GM21526 (cell line): ENCODE measurements at regions not wholly inside any gene's neighbourhood (a gene's known extent, or its start where the extent isn't known, plus 50 kb on each side); places are given as distances from the start of the nearest gene placed in this dataset.
"Not testable (repeated sequence)": the region's sequence is repeated elsewhere in the genome, so short reads cannot be mapped to it uniquely, and the experiment has no call there.

Experiments
- ATAC-seq: cut with Tn5 transposase; IDR thresholded peaks from one replicate; pipeline ENCODE4 v1.9.1; 2021; ENCODE audit warnings: moderate library complexity; ENCODE audit not compliant: unreplicated experiment, low FRiP score

DNA sequence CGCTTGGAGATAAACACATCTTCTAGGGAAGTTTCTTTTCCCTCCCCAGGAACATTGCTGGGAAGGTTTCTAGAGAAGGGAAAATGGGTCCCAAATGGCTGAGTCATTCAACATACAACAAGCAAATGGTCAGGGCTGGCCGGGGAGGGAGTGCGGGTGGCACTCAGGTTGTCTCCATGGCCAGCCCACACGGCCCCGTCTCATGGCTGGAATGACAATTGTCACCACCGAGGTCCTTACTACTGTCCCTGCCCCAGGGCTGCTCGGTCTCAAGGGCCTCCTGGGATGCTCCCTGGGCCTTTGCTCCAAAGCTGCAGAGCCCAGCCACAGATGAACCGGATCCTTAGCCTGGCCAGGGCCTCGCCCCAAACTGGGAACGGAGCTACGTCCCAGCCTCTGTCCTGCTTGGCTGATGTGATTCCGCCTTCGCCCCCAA, 121.9 kb downstream of the FGF18 start:
- no peak for ATAC-seq

- no peak for ATAC-seq
Observed at GRCh38 chr5:171542525-171543140, 123.2 kb downstream of the FGF18 start.

DNA sequence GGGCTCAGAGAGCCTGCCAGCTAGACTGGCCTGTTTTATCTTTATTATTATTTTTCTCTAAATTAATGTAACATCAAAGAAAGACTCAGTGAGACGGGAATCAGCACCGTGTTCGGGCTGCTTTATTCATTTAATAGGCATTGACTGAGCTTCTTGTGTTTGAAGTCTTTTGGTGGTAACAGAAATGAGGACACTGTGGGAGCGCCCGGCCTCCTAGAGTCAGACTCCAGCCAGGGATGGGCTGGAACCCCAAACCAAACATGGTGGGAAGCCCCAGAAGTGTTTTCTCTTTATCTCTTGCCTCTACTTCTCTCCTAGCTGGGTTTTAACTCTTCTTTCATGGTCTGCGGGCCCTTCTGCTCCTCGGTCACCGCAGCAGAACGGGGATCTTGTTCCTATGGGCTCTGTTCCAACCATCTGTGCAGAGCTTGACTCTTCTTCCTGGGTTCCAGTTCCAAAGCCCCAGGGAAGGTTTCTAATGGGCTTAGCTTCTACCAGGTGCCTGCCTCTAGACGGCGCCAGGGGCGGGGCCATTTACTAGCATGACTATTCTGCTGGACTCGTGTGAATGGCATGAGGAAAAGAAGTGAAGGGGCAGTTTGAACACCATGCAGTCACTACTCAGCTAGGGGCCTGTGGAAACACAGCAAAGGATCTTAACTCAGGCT, 123.8 kb downstream of the FGF18 start:
- no peak for ATAC-seq

- ATAC-seq, result no peak
Observed at GRCh38 chr5:171544913-171545765, 125.7 kb downstream of the FGF18 start.

DNA sequence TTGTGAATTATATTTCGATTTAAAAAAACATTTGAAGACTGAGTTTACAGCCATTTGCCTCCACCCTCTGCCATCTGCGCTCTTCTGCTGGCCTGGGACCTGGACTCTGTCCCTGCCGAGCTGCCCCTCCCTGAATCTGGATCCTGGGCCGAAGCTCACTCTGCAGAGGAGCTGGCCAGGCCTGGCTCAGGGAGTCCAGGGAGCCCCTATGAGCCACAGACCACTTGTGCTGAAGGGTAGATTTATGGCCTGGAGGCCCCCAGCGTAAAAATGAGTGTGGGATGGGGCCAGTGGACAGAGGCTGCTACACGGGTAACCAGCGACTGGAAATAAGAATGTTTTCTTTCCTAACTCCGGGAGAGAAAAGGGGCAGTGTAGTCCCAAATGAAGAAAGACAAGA, 129.8 kb downstream of the FGF18 start:
- ATAC-seq, result no peak

- ATAC-seq, result not testable (repeated sequence)
Observed at GRCh38 chr5:171553817-171554216, 134.4 kb downstream of the FGF18 start.

DNA sequence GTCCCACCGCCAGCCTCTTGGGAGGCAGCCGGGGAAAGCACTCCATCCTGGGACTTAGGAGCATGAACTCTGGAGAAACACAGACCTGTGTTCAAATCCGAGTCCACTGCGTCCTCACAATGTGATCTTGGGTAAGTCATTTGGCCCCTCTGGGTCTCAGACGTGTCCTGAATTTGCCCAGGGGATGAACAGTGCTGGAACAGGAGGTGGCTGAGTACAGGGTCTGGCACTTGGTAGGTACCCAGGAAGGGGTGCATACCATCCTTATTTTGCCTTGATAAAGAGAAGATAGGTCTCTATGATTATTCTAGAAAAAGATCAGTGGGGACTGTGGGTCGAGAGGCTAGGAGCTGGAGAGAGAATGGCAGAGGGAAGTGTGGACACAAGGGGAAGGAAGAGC, 135.7 kb downstream of the FGF18 start:
- ATAC-seq, result no peak

DNA sequence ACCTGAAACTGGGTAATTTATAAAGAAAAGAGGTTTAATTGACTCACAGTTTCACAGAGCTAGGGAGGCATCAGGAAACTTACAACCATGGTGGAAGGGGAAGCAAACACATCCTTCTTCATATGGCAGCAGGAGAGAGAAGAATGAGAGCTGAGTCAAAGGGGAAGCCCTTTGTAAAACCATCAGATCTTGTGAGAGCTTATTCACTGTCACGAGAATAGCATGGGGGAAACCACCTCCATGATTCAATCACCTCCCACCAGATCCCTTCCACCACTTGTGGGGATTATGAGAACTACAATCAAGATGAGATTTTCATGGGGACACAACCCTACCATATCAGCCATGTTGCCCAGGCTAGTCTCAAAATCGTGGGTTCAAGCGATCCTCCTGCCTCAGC, 143.4 kb downstream of the FGF18 start:
- ATAC-seq, result no peak

DNA sequence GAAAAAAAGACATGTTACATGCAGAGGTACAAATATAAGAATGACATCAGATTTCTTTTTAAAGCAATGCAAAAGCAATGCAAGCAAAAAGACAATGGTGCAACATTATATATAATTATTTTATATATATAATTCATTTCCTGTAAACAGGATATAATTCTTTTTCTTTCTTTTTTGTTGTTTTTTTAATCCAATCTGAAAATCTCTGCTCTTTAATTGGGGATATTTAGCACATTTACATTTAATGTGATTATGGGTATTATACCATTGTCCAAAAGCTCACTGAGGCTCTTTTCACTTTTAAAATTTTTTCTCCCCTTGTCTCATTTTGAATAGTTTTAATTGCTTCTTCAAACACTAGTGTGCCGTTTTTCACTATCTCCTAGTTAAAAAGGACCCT, 148.9 kb downstream of the FGF18 start:
- ATAC-seq, result no peak

GRCh38 chr5:171569065-171569712, 149.7 kb downstream of the FGF18 start:
- ATAC-seq, result no peak

DNA sequence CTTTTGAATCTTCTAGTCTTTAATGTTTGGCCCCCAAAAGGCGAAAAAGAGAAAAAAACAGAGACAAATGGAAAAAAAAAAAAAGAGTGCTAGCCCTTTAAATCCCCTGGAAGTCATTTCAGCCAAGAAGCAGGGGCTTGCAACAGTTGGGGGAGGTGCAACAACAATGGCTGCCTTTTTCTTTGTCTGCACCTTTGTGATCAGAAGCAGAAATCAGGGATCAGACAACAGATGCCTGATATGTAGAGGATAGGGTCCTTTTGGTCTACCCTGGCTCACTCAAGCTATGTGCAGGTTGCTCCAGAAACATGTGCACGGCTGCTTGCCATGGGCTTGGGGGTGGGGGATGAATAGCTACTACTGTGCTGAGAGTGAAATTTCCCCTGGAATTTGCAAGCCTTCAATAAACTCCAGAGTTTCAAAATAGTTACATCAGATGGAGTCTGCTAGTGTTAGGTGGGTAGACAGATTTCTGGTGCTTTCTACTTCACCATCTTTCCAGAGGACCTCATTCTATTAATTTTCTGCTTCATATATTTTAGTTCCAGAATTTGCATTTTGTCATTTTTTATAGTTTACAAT, 150.9 kb downstream of the FGF18 start:
- no peak for ATAC-seq

DNA sequence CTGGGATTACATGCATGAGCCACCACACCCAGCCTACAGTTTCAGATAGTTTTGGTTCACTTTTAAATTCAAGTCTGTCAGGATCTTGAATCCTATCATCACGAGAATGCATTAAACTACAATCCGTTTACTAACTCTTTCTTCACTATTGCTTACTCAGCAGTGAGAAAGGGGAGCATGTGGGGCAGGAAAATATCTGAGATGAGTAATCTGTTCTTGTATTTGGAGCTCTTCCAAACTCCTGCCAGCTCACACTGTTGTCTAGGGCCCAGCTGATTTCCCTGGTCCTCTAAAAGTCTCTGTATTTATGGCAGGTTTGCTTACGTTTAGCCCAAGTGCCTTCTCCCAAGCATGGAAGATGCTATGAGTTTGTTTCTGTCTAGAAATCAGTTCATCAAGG, 152.2 kb downstream of the FGF18 start:
- ATAC-seq, result no peak

DNA sequence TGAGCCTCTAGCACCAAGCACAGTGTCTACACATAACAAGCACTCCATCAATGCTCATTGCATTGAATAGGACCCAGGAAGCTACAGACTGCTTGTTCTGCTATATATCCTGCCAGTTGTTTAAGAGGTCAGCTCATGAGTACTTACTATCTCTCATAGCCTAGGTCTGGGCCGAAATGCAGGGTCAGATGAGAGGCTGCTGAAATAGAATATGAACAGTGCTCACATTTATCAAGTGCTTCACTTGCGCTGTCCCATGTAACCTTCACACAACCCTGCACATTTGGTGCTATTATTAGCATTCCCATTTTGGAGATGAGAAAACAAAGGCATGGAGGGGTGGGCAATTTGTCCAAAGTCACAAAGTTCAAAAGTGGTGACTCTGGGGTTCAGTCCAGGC, 153.6 kb downstream of the FGF18 start:
- ATAC-seq, result no peak

GRCh38 chr5:171573451-171574225, 154.2 kb downstream of the FGF18 start:
- no peak for ATAC-seq

DNA sequence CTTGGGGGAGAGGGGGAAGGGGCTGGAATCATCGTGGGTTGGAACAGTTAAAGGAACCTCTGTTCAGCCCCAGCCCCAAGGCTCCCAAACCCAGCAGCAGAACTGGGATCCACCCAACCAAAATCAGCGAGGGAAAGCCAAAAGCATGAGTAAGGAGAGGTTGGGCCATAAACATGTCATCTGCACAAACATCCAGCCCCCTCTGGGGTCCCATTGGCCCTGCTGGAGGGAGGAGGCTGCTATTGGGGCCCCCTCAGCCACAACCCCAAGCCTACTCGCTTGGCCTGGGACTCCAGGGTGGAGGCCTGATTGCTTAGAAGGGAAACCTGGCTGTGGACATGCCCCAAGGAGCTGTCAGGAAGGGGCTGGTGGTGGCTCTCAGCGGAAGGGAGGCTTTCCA, 154.9 kb downstream of the FGF18 start:
- no peak for ATAC-seq

- ATAC-seq, result no peak
Observed at GRCh38 chr5:171575386-171575785, 155.9 kb downstream of the FGF18 start.

DNA sequence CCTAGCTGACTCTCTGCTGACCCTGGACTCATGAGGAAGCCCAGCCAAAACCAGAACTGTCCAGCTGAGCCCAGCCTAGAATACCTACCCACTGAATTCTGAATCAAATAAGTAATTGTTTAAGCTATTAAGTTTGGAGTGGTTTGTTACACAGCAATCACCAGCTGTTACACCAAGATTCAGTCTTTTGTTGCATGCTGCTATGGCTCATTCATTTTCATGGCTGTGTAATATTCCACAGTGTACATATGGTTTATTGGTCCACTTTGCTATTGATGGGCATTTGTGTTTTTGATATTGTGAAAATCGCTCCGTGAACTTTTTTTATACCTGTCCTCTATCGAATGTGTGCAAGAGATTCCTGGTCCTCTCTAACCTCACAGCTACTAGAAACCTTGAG, 156.4 kb downstream of the FGF18 start:
- no peak for ATAC-seq

- no peak for ATAC-seq
Observed at GRCh38 chr5:171577042-171577758, 157.8 kb downstream of the FGF18 start.

DNA sequence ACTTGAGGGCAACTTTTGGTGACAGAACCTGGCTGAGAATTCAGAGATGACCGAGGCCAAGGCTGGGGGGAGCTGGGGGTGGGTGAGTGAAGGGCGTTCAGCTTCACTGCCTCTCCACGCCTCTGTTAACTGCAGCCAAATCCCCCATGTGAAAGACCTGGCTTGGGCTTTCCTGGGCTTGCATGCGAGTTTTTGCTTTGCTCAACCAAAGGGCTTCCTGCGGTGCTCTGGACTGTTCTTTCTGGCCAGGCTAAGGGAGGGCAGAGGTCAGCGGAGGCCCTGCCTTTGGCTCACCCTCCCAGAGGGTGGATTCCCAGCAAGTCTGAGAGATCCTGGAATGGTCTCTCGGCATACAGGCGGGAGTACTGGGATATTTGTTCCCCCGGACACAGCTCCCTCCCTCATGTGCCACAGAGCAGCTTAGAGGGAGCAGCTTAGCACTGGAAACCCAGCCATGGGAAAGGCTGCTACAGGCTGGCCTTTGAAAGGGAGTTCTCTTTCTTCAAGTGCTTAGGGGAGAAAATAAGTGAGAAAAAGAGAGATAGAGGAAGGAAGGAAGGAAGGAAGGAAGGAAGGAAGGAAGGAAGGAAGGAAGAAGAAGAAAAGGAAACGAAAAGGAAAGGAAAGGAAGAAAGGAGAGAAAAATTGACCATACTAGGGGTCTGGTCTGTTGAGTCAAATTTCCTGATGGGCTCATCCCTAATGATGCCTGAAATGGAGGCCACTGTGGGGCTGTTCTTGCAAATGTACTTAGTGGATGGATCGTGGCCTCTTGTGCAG, 158.8 kb downstream of the FGF18 start:
- no peak for ATAC-seq
